ENCODE measurements at regions not wholly inside any gene's neighbourhood (a gene's known extent, or its start where the extent isn't known, plus 50 kb on each side); places are given as distances from the start of the nearest gene placed in this dataset.

GRCh38 chr3:132265028-132265427, 52.2 kb upstream of the ACP3 start:
- DNase-seq = no peak
- H3K4me1 ChIP-seq = no peaks in the 10 kb centered on the region
- no peak overlapping the region for H3K27ac ChIP-seq
- H3K27me3 ChIP-seq = no peaks in the 10 kb centered on the region
- no peaks in the 10 kb centered on the region for H3K9me3 ChIP-seq (replicated peaks)
- no peak overlapping the region for H3K4me3 ChIP-seq
- H3K36me3 ChIP-seq = no peaks in the 10 kb centered on the region

- Histone ChIP-seq H3K4me1 (no peaks in the 10 kb centered on the region), H3K9me3 (replicated peaks) (no peaks in the 10 kb centered on the region), H3K4me3 (no peak overlapping the region), H3K27me3 (no peaks in the 10 kb centered on the region), H3K27ac (no peak overlapping the region), H3K36me3 (no peaks in the 10 kb centered on the region)
- no peak for DNase-seq
Measured at GRCh38 chr3:132265488-132265887, 51.7 kb upstream of the ACP3 start.

- no peaks in the 10 kb centered on the region for H3K27me3 ChIP-seq
- H3K4me3 ChIP-seq = no peak overlapping the region
- no peaks in the 10 kb centered on the region for H3K4me1 ChIP-seq
- no peaks in the 10 kb centered on the region for H3K36me3 ChIP-seq
- H3K27ac ChIP-seq = no peak overlapping the region
- H3K9me3 ChIP-seq (replicated peaks) = no peaks in the 10 kb centered on the region
- DNase-seq = no peak
Measured at GRCh38 chr3:132267391-132267993, 49.7 kb upstream of the ACP3 start.

Data from SJCRH30 (cell line).